K562 (cell line): ENCODE measurements at regions not wholly inside any gene's neighbourhood (a gene's known extent, or its start where the extent isn't known, plus 50 kb on each side); places are given as distances from the start of the nearest gene placed in this dataset.

ENCODE experiments used
- ATAC-seq: fragments of 200-7000 bp; cut with Tn5 transposase; 3 replicates; pipeline ENCODE4 v1.9.1; 2020; ENCODE audit warnings: moderate library complexity
- BruUV-seq: library from RNA; stranded (reverse); fragments of 400-500 nt; replicated peaks from 2 replicates; lab custom pipeline; 2021; lab: Mats Ljungman, UMichigan
- CTCF ChIA-PET: fragments of 300-600 bp; formaldehyde crosslinking; extraction: SDS; loops from one replicate; lab custom pipeline; 2021; ENCODE audit warnings: low intra/inter-chr PET ratio; lab: Yijun Ruan, JAX
- POLR2A ChIA-PET: fragments of 300-600, 350-650 bp; sonication (Branson Sonifier 250); formaldehyde crosslinking; extraction: SDS; loops from one replicate; lab custom pipeline; 2021; ENCODE audit warnings: antibody characterized with exemption, inconsistent platforms; lab: Yijun Ruan, JAX
- DNase-seq, 4 experiments: peaks; one replicate each; pipeline versions ENCODE4 v3.0.0 to v3.0.0-alpha.2; 2011 to 2018; ENCODE audit warnings: low spot score in 3 of 4, mixed read lengths in 3 of 4; ENCODE audit errors: extremely low read depth in 1 of 4
- FAIRE-seq: peaks from 2 replicates; lab custom pipeline; 2011; peaks lifted over from hg19 to GRCh38; lab: Jason Lieb, UNC
- H2AFZ ChIP-seq: 2 replicates; pipeline ENCODE4 v1.6.0; 2011; ENCODE audit warnings: low read depth, low read length, control low read depth, inconsistent platforms
- H3K27ac ChIP-seq: fragments of 200-600 bp; 3 replicates; pipeline ENCODE4 v1.8.0; 2011; ENCODE audit warnings: low read depth, mild to moderate bottlenecking, control low read depth, inconsistent platforms, low read length, moderate library complexity, mixed read lengths; ENCODE audit errors: extremely low read depth
- H3K27me3 ChIP-seq, 2 experiments: fragments of 300-600 bp in 1 of 2; 2 replicates in 1 of 2; 3 replicates in 1 of 2; pipeline versions ENCODE4 v1.6.0 to v1.8.0; 2011; ENCODE audit warnings: inconsistent platforms in 2 of 2, low read length in 2 of 2, mild to moderate bottlenecking in 1 of 2, mixed read lengths in 1 of 2, moderate library complexity in 1 of 2; ENCODE audit not compliant: control insufficient read depth in 2 of 2, insufficient read depth in 2 of 2
- H3K36me3 ChIP-seq: fragments of 300-600 bp; 3 replicates; pipeline ENCODE4 v1.8.0; 2011; ENCODE audit warnings: mild to moderate bottlenecking, low read length, inconsistent platforms; ENCODE audit not compliant: control insufficient read depth, insufficient read depth
- H3K4me1 ChIP-seq, 2 experiments: fragments of 200-600 bp in 1 of 2; replicated peaks in 1 of 2; 2 replicates in 1 of 2; 3 replicates in 1 of 2; pipeline versions ENCODE4 v1.5.1 to v1.8.0; 2011; ENCODE audit warnings: inconsistent platforms in 2 of 2, low read length in 2 of 2, mild to moderate bottlenecking in 1 of 2, mixed read lengths in 1 of 2, moderate library complexity in 1 of 2; ENCODE audit not compliant: control insufficient read depth in 2 of 2, insufficient read depth in 2 of 2
- H3K4me2 ChIP-seq: 2 replicates; pipeline ENCODE4 v1.6.1; 2011; ENCODE audit warnings: low read length, control low read depth, inconsistent platforms, mixed read lengths; ENCODE audit not compliant: insufficient read depth
- H3K4me3 ChIP-seq: fragments of 200-600 bp; sonication (generic), shearing (Covaris generic); 2 replicates; pipeline ENCODE4 v1.5.1; 2016; ENCODE audit warnings: control low read depth, inconsistent platforms
- H3K79me2 ChIP-seq: fragments of 200-600 bp; 3 replicates; pipeline ENCODE4 v1.8.0; 2011; ENCODE audit warnings: low read length, inconsistent platforms; ENCODE audit not compliant: control insufficient read depth, insufficient read depth
- H3K9ac ChIP-seq, 2 experiments: 2 replicates each; pipeline versions ENCODE4 v1.6.0 to v1.6.1; 2011; ENCODE audit warnings: low read depth in 2 of 2, low read length in 2 of 2, control low read depth in 1 of 2, inconsistent platforms in 1 of 2, mild to moderate bottlenecking in 1 of 2, mixed read lengths in 1 of 2; ENCODE audit not compliant: insufficient read depth in 1 of 2
- H3K9me1 ChIP-seq: one replicate; pipeline ENCODE4 v1.6.0; 2011; ENCODE audit warnings: inconsistent platforms, mild to moderate bottlenecking, low read length, moderate library complexity; ENCODE audit not compliant: control insufficient read depth, insufficient read depth
- H3K9me3 ChIP-seq: replicated peaks from 2 replicates; pipeline ENCODE4 v1.5.1; 2011; ENCODE audit warnings: low read depth, low read length, inconsistent platforms; ENCODE audit not compliant: control insufficient read depth, insufficient read depth
- H4K20me1 ChIP-seq: replicated peaks from 2 replicates; pipeline ENCODE4 v1.6.1; 2011; ENCODE audit warnings: low read length, inconsistent platforms, mixed read lengths; ENCODE audit not compliant: control insufficient read depth, insufficient read depth
- CTBP1 ChIP-seq: fragments of 450-650 bp; IDR thresholded peaks from 2 replicates; pipeline ENCODE4 v1.6.1; 2016; ENCODE audit warnings: borderline replicate concordance
- HNRNPK ChIP-seq: fragments of 200-400 bp; formaldehyde crosslinking; IDR thresholded peaks from one replicate; pipeline ENCODE4 v1.6.1; 2018; ENCODE audit warnings: mild to moderate bottlenecking, low read depth, low read length; ENCODE audit not compliant: poor library complexity, severe bottlenecking
- RFX7 ChIP-seq: fragments of 250-450 bp; sonication (Bioruptor Pico); IDR thresholded peaks from 2 replicates; pipeline ENCODE4 v1.5.1; 2021; ENCODE audit warnings: mild to moderate bottlenecking
- SPI1 ChIP-seq: IDR thresholded peaks from 2 replicates; pipeline ENCODE4 v1.6.1; 2011; ENCODE audit warnings: low read depth, low read length, control low read depth, borderline replicate concordance
- WGBS: fragments of 100-300 bp; shearing (Covaris generic); methylation state at CpG from one replicate; pipeline ENCODE4 v1.1.6; 2016; ENCODE audit warnings: low coverage, mixed read lengths; ENCODE audit not compliant: insufficient coverage; ENCODE audit errors: missing lambda C conversion rate; 5-methylcytosine and 5-hydroxymethylcytosine counted together
- in situ Hi-C: fragments of 300-500 bp; cut with MboI; formaldehyde crosslinking; loops from 4 replicates; pipeline ENCODE4 v1.15.0; 2018; ENCODE audit warnings: inconsistent platforms, mixed read lengths
- intact Hi-C: fragments of 100-400 bp; cut with micrococcal nuclease; formaldehyde crosslinking; loops from 2 replicates; pipeline ENCODE4 v1.14.2; 2022
- TF ChIP-seq, protein P1 (sequence below): fragments of 450-650 bp; conservative IDR thresholded peaks from 2 replicates; pipeline ENCODE4 v1.6.1; 2016; ENCODE audit warnings: missing genetic modification characterization, low read depth, mild to moderate bottlenecking, control low read depth, missing compliant biosample characterization
- TF ChIP-seq, protein P2 (sequence below), 2 experiments: fragments of 450-650 bp; IDR thresholded peaks; 2 replicates each; pipeline ENCODE4 v1.6.1; 2018; ENCODE audit warnings: mild to moderate bottlenecking in 2 of 2, low read depth in 1 of 2; ENCODE audit not compliant: partially characterized antibody in 2 of 2
- TF ChIP-seq, protein P3 (sequence below): fragments of 450-650 bp; IDR thresholded peaks from one replicate; pipeline ENCODE4 v1.6.1; 2018; ENCODE audit warnings: mild to moderate bottlenecking, moderate library complexity; ENCODE audit not compliant: partially characterized antibody

DNA sequence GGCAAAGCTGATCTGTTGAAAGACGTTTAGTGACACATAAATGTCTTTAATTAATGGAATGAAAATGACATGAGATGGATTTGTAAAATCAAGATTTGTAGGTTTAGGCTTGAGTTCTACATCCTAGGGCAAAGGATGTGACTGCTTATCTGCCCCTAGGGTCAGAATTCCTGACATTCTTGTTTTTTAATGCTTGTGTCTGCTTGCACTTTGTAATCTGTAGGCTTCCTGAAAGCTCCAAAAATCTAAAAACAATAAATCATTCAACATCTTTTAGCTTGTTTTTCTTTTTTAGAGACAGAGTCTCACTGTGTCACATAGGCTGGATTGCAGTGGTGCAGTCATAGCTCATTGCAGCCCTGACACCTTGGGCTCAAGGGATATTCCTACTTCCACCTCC is 107.9 kb upstream of the MLIP start:
- no peaks in the 10 kb centered on the region for H3K36me3 ChIP-seq
- H3K27ac ChIP-seq, result no peak overlapping the region
- H3K9ac ChIP-seq, result no peak overlapping the region
- no peaks in the 10 kb centered on the region for H3K9me1 ChIP-seq
- no peaks in the 10 kb centered on the region for H3K27me3 ChIP-seq
- ATAC-seq (no peak), DNase-seq (no peak), FAIRE-seq (no peak)
- H4K20me1 ChIP-seq, result no peaks in the 10 kb centered on the region
- H3K4me3 ChIP-seq, result no peak overlapping the region
- intact Hi-C loops, result no loop called here
- POLR2A ChIA-PET, result no interaction called here
- H3K4me1 ChIP-seq, result no peaks in the 10 kb centered on the region
- no peaks in the 10 kb centered on the region for H3K79me2 ChIP-seq
- no peak overlapping the region for H3K4me2 ChIP-seq
- 0% methylated on average over 1 of the region's 1 CpG for WGBS
- no TSS peak for BruUV-seq
- CTCF ChIA-PET, result no interaction called here
- in situ Hi-C loops, result no loop called here
- no peak overlapping the region for H2AFZ ChIP-seq
- no peaks in the 10 kb centered on the region for H3K9me3 ChIP-seq
- TF ChIP-seq, protein P1, sequence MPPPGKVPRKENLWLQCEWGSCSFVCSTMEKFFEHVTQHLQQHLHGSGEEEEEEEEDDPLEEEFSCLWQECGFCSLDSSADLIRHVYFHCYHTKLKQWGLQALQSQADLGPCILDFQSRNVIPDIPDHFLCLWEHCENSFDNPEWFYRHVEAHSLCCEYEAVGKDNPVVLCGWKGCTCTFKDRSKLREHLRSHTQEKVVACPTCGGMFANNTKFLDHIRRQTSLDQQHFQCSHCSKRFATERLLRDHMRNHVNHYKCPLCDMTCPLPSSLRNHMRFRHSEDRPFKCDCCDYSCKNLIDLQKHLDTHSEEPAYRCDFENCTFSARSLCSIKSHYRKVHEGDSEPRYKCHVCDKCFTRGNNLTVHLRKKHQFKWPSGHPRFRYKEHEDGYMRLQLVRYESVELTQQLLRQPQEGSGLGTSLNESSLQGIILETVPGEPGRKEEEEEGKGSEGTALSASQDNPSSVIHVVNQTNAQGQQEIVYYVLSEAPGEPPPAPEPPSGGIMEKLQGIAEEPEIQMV (tag), result no peak
- TF ChIP-seq SPI1 (no peak), RFX7 (CRISPR knock-in tag) (no peak), HNRNPK (no peak), CTBP1 (no peak)
- TF ChIP-seq, protein P2, sequence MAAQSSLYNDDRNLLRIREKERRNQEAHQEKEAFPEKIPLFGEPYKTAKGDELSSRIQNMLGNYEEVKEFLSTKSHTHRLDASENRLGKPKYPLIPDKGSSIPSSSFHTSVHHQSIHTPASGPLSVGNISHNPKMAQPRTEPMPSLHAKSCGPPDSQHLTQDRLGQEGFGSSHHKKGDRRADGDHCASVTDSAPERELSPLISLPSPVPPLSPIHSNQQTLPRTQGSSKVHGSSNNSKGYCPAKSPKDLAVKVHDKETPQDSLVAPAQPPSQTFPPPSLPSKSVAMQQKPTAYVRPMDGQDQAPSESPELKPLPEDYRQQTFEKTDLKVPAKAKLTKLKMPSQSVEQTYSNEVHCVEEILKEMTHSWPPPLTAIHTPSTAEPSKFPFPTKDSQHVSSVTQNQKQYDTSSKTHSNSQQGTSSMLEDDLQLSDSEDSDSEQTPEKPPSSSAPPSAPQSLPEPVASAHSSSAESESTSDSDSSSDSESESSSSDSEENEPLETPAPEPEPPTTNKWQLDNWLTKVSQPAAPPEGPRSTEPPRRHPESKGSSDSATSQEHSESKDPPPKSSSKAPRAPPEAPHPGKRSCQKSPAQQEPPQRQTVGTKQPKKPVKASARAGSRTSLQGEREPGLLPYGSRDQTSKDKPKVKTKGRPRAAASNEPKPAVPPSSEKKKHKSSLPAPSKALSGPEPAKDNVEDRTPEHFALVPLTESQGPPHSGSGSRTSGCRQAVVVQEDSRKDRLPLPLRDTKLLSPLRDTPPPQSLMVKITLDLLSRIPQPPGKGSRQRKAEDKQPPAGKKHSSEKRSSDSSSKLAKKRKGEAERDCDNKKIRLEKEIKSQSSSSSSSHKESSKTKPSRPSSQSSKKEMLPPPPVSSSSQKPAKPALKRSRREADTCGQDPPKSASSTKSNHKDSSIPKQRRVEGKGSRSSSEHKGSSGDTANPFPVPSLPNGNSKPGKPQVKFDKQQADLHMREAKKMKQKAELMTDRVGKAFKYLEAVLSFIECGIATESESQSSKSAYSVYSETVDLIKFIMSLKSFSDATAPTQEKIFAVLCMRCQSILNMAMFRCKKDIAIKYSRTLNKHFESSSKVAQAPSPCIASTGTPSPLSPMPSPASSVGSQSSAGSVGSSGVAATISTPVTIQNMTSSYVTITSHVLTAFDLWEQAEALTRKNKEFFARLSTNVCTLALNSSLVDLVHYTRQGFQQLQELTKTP (IDR thresholded peaks at IDR 0.05; ENCODE audit: low read depth in 1 of 2, partially characterized antibody in 2 of 2), result no peak
- TF ChIP-seq, protein P3, sequence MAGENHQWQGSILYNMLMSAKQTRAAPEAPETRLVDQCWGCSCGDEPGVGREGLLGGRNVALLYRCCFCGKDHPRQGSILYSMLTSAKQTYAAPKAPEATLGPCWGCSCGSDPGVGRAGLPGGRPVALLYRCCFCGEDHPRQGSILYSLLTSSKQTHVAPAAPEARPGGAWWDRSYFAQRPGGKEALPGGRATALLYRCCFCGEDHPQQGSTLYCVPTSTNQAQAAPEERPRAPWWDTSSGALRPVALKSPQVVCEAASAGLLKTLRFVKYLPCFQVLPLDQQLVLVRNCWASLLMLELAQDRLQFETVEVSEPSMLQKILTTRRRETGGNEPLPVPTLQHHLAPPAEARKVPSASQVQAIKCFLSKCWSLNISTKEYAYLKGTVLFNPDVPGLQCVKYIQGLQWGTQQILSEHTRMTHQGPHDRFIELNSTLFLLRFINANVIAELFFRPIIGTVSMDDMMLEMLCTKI, result no peak
